SK-N-SH (cell line): ENCODE measurements at regions not wholly inside any gene's neighbourhood (a gene's known extent, or its start where the extent isn't known, plus 50 kb on each side); places are given as distances from the start of the nearest gene placed in this dataset.

Experiments used
- CTCF ChIA-PET: fragments of 300-600, 350-600 bp; formaldehyde crosslinking; extraction: SDS; loops from one replicate; lab custom pipeline; 2021; lab: Yijun Ruan, JAX
- POLR2A ChIA-PET: fragments of 350-600 bp; sonication (Branson Sonifier 250); formaldehyde crosslinking; extraction: SDS; loops from one replicate; lab custom pipeline; 2020; ENCODE audit warnings: antibody characterized with exemption, inconsistent platforms; lab: Yijun Ruan, JAX
- DNase-seq: peaks from one replicate; pipeline ENCODE4 v3.0.0; 2012
- H2AFZ ChIP-seq: fragments of 200-600 bp; sonication (generic); 2 replicates; pipeline ENCODE4 v1.8.1; 2016; ENCODE audit warnings: antibody characterized with exemption, mild to moderate bottlenecking, low read depth
- H3F3A ChIP-seq: fragments of 200-600 bp; sonication (generic); replicated peaks from 2 replicates; pipeline ENCODE3; 2016; ENCODE audit warnings: antibody characterized with exemption, mild to moderate bottlenecking; ENCODE audit not compliant: insufficient read depth
- H3K27ac ChIP-seq, 2 experiments: fragments of 200-500 bp in 1 of 2; fragments of 200-600 bp in 1 of 2; sonication (Bioruptor generic) in 1 of 2; sonication (generic), shearing (Covaris generic) in 1 of 2; 2 replicates each; pipeline versions ENCODE4 v1.5.1 to v1.6.1; 2014 to 2016; ENCODE audit warnings: low read depth in 2 of 2, inconsistent platforms in 1 of 2, low read length in 1 of 2, mild to moderate bottlenecking in 1 of 2, mixed read lengths in 1 of 2
- H3K27me3 ChIP-seq: fragments of 200-600 bp; sonication (generic), shearing (Covaris generic); 2 replicates; pipeline ENCODE4 v1.6.1; 2016; ENCODE audit warnings: mixed run types; ENCODE audit not compliant: insufficient read depth
- H3K36me3 ChIP-seq, 2 experiments: fragments of 200-500 bp in 1 of 2; fragments of 200-600 bp in 1 of 2; sonication (Bioruptor generic) in 1 of 2; sonication (generic) in 1 of 2; replicated peaks in 1 of 2; 2 replicates each; pipeline versions ENCODE3 to v1.5.1; 2014 to 2016; ENCODE audit warnings: low read length in 1 of 2, mild to moderate bottlenecking in 1 of 2; ENCODE audit not compliant: insufficient read depth in 2 of 2, control insufficient read depth in 1 of 2
- H3K4me1 ChIP-seq, 2 experiments: fragments of 200-500 bp in 1 of 2; fragments of 200-600 bp in 1 of 2; sonication (Bioruptor generic) in 1 of 2; sonication (generic), shearing (Covaris generic) in 1 of 2; 2 replicates each; pipeline versions ENCODE4 v1.5.1 to v1.6.1; 2014 to 2016; ENCODE audit warnings: low read depth in 1 of 2, low read length in 1 of 2, mixed run types in 1 of 2; ENCODE audit not compliant: insufficient read depth in 2 of 2, control insufficient read depth in 1 of 2
- H3K4me2 ChIP-seq: fragments of 200-600 bp; sonication (generic), shearing (Covaris generic); 2 replicates; pipeline ENCODE4 v1.6.1; 2017; ENCODE audit warnings: mixed run types
- H3K4me3 ChIP-seq, 2 experiments: fragments of 200-500 bp in 1 of 2; fragments of 200-600 bp in 1 of 2; sonication (Bioruptor generic) in 1 of 2; sonication (generic), shearing (Covaris generic) in 1 of 2; 2 replicates each; pipeline versions ENCODE4 v1.5.1 to v1.8.1; 2014 to 2016; ENCODE audit warnings: low read depth in 2 of 2, inconsistent platforms in 1 of 2, low read length in 1 of 2, mild to moderate bottlenecking in 1 of 2, mixed read lengths in 1 of 2, moderate library complexity in 1 of 2
- H3K79me2 ChIP-seq: fragments of 200-600 bp; sonication (generic); 2 replicates; pipeline ENCODE4 v1.8.1; 2017; ENCODE audit warnings: mild to moderate bottlenecking; ENCODE audit not compliant: insufficient read depth
- H3K9ac ChIP-seq: fragments of 200-600 bp; sonication (generic); 2 replicates; pipeline ENCODE4 v1.6.1; 2017; ENCODE audit warnings: mixed run types
- H3K9me2 ChIP-seq: fragments of 200-600 bp; sonication (generic); 2 replicates; pipeline ENCODE4 v1.6.1; 2017; ENCODE audit warnings: mixed run types
- H3K9me3 ChIP-seq: fragments of 200-600 bp; sonication (generic); 2 replicates; pipeline ENCODE4 v1.6.1; 2017; ENCODE audit warnings: mixed run types, mild to moderate bottlenecking, moderate library complexity
- H4K20me1 ChIP-seq: fragments of 200-600 bp; sonication (generic); 2 replicates; pipeline ENCODE4 v1.6.1; 2017; ENCODE audit warnings: mild to moderate bottlenecking, mixed run types; ENCODE audit not compliant: insufficient read depth
- ELF1 ChIP-seq: IDR thresholded peaks from 2 replicates; pipeline ENCODE4 v1.4.0; 2012
- EP300 ChIP-seq, 2 experiments: IDR thresholded peaks; 2 replicates each; pipeline versions ENCODE4 v1.4.0 to v1.6.1; 2012; ENCODE audit warnings: borderline replicate concordance in 1 of 2, low read depth in 1 of 2, low read length in 1 of 2
- EZH2phosphoT487 ChIP-seq: fragments of 200-600 bp; sonication (generic); IDR thresholded peaks from 2 replicates; pipeline ENCODE4 v1.6.1; 2017; ENCODE audit warnings: low read depth, mixed run types, mild to moderate bottlenecking, antibody characterized with exemption, moderate library complexity, borderline replicate concordance
- FOSL2 ChIP-seq: IDR thresholded peaks from 2 replicates; pipeline ENCODE4 v1.4.0; 2012; ENCODE audit warnings: low read depth, mild to moderate bottlenecking, moderate library complexity, borderline replicate concordance
- FOXJ3 ChIP-seq: sonication (generic); formaldehyde crosslinking; IDR thresholded peaks from 2 replicates; pipeline ENCODE4 v1.5.1; 2020; ENCODE audit warnings: mild to moderate bottlenecking, missing genetic modification reagents
- FOXM1 ChIP-seq: IDR thresholded peaks from 2 replicates; pipeline ENCODE4 v1.4.0; 2012; ENCODE audit warnings: low read depth, mild to moderate bottlenecking
- GABPA ChIP-seq: IDR thresholded peaks from 2 replicates; pipeline ENCODE4 v1.4.0; 2012; ENCODE audit warnings: low read depth, mild to moderate bottlenecking
- GATA2 ChIP-seq: sonication (generic); formaldehyde crosslinking; IDR thresholded peaks from 2 replicates; pipeline ENCODE4 v1.5.0; 2020; ENCODE audit warnings: mild to moderate bottlenecking, missing genetic modification reagents
- JUND ChIP-seq: IDR thresholded peaks from 2 replicates; pipeline ENCODE4 v1.4.0; 2012
- MEF2A ChIP-seq: IDR thresholded peaks from 2 replicates; pipeline ENCODE4 v1.4.0; 2012; ENCODE audit warnings: low read depth, borderline replicate concordance
- MXI1 ChIP-seq: IDR thresholded peaks from 2 replicates; pipeline ENCODE4 v1.6.1; 2012; ENCODE audit warnings: mild to moderate bottlenecking, low read depth, low read length, improper control_type of control experiment
- NFIC ChIP-seq: IDR thresholded peaks from 2 replicates; pipeline ENCODE4 v1.4.0; 2012; ENCODE audit warnings: borderline replicate concordance
- RAD21 ChIP-seq: IDR thresholded peaks from 2 replicates; pipeline ENCODE4 v1.6.1; 2012; ENCODE audit warnings: mild to moderate bottlenecking, low read length
- RCOR1 ChIP-seq: fragments of 150-350 bp; IDR thresholded peaks from 2 replicates; pipeline ENCODE4 v1.6.1; 2017; ENCODE audit warnings: antibody characterized with exemption, low read length
- RFX5 ChIP-seq: IDR thresholded peaks from 2 replicates; pipeline ENCODE4 v1.6.1; 2012; ENCODE audit warnings: mild to moderate bottlenecking, improper control_type of control experiment, low read length
- RXRA ChIP-seq: IDR thresholded peaks from 2 replicates; pipeline ENCODE4 v1.4.0; 2012; ENCODE audit warnings: low read depth, mild to moderate bottlenecking, borderline replicate concordance
- SIN3A ChIP-seq: IDR thresholded peaks from 2 replicates; pipeline ENCODE4 v1.6.1; 2012; ENCODE audit warnings: low read depth, mild to moderate bottlenecking, low read length, moderate library complexity, borderline replicate concordance
- TCF12 ChIP-seq: IDR thresholded peaks from 2 replicates; pipeline ENCODE4 v1.4.0; 2012
- TEAD4 ChIP-seq: IDR thresholded peaks from 2 replicates; pipeline ENCODE4 v1.4.0; 2012; ENCODE audit warnings: mild to moderate bottlenecking, borderline replicate concordance; ENCODE audit not compliant: insufficient read depth
- WGBS: methylation state at CpG from one replicate; pipeline ENCODE4 v1.1.6; 2017; ENCODE audit warnings: low lambda C conversion rate; 5-methylcytosine and 5-hydroxymethylcytosine counted together
- TF ChIP-seq, protein P1 (sequence below): IDR thresholded peaks from 2 replicates; pipeline ENCODE4 v1.4.0; 2012; ENCODE audit warnings: low read depth, borderline replicate concordance
- TF ChIP-seq, protein P2 (sequence below): IDR thresholded peaks from 2 replicates; pipeline ENCODE4; 2012
- TF ChIP-seq, protein P3 (sequence below): fragments of 150-350 bp; IDR thresholded peaks from 2 replicates; pipeline ENCODE4 v1.6.1; 2017; ENCODE audit warnings: antibody characterized with exemption, low read length, low read depth, borderline replicate concordance
- TF ChIP-seq, protein P4 (sequence below): fragments of 200-600 bp; sonication (generic); IDR thresholded peaks from 2 replicates; pipeline ENCODE4 v1.6.1; 2017; ENCODE audit warnings: antibody characterized with exemption, mild to moderate bottlenecking, moderate library complexity
- TF ChIP-seq, protein P5 (sequence below): fragments of 150-350 bp; IDR thresholded peaks from 2 replicates; pipeline ENCODE4 v1.6.1; 2016; ENCODE audit warnings: mild to moderate bottlenecking, low read depth, low read length

DNA sequence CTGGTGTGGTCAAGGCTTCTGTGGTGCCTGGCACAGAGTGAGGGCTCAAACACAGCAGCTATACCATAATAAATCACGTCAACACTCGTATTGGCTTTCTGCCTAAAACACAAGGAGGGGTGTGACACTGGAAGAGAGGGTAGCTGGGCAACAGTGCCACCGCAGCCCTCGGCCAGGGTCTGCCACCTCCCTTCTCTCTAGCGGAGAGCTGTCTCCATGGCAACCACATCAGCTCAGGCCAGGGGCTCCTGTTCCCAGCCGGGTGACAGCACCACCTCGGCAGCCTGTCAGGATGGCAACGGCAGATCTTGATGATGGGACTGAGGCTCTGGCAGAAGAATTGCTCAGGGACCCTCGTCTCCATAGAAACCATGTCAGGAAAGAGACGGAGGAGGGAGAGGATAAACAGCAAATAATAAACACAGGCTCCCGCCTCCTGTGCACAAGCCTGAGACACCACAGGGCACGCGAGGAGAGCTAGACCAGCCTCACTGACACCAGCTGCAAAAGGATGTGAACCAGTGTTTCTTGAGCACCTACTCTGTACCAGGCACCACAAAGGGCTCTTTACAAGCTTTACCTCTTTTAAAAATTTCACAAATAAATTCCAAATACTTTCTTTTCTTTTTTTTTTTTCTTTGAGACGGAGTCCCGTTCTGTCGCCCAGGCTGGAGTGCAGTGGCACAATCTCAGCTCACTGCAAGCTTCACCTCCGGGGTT, 50.4 kb upstream of the TLDC2 start:
- Histone ChIP-seq H3F3A (peaks cover 5% of the 10 kb centered on the region), H3K36me3 (peaks cover 22 to 32% of the 10 kb centered on the region in 2 experiments), H3K79me2 (peaks cover 44% of the 10 kb centered on the region), H3K27ac (peak overlapping the region in 1 of 2 experiments; percentile 36; a peak in 2 of 4 replicates), H3K9ac (no peak overlapping the region), H2AFZ (no peak overlapping the region), H4K20me1 (no peaks in the 10 kb centered on the region), H3K4me2 (no peak overlapping the region), H3K4me3 (no peak overlapping the region), H3K27me3 (no peaks in the 10 kb centered on the region), H3K9me2 (no peaks in the 10 kb centered on the region), H3K9me3 (no peaks in the 10 kb centered on the region), H3K4me1 (peaks cover 0 to 10% of the 10 kb centered on the region in 2 experiments; a peak in 1 of 4 replicates)
- DNase-seq = peak; percentile 96
- WGBS = 72% methylated on average over 16 of the region's 17 CpGs
- ChIA-PET CTCF (interaction anchor here (1.1 to 2.0 kb wide), 5 partner anchors 17 to 51 kb away, joined by 3 to 7 read pairs (median 5); partner anchors contain the start of gene DSN1), POLR2A (interaction anchor here (0.7 to 2.2 kb wide), 2 partner anchors 9 to 52 kb away, joined by 5 to 7 read pairs; partner anchors contain the start of gene DSN1)
- TF ChIP-seq FOSL2 = no peak
- TF ChIP-seq NFIC = no peak
- TF ChIP-seq MXI1 = peak; percentile 88
- TF ChIP-seq, protein P1, sequence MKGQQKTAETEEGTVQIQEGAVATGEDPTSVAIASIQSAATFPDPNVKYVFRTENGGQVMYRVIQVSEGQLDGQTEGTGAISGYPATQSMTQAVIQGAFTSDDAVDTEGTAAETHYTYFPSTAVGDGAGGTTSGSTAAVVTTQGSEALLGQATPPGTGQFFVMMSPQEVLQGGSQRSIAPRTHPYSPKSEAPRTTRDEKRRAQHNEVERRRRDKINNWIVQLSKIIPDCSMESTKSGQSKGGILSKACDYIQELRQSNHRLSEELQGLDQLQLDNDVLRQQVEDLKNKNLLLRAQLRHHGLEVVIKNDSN = no peak
- TF ChIP-seq EZH2phosphoT487 = no peak
- no peak for TF ChIP-seq GABPA
- no peak for TF ChIP-seq SIN3A
- peak; percentile 5; the same call in 1 of the 2 replicates for TF ChIP-seq RFX5
- peak; percentile 52; the same call in 1 of the 2 replicates for TF ChIP-seq GATA2 (CRISPR knock-in tag)
- no peak for TF ChIP-seq ELF1
- no peak for TF ChIP-seq EP300 (IDR thresholded peaks at IDR 0.05; ENCODE audit: borderline replicate concordance in 1 of 2, low read depth in 1 of 2, low read length in 1 of 2)
- TF ChIP-seq FOXJ3 = peak; percentile 73; the same call in 1 of the 2 replicates
- no peak for TF ChIP-seq TCF12
- TF ChIP-seq, protein P2, sequence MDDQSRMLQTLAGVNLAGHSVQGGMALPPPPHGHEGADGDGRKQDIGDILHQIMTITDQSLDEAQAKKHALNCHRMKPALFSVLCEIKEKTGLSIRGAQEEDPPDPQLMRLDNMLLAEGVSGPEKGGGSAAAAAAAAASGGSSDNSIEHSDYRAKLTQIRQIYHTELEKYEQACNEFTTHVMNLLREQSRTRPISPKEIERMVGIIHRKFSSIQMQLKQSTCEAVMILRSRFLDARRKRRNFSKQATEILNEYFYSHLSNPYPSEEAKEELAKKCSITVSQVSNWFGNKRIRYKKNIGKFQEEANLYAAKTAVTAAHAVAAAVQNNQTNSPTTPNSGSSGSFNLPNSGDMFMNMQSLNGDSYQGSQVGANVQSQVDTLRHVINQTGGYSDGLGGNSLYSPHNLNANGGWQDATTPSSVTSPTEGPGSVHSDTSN = no peak
- no peak for TF ChIP-seq JUND
- TF ChIP-seq RCOR1 = peak; percentile 34; the same call in 1 of the 2 replicates
- no peak for TF ChIP-seq FOXM1
- TF ChIP-seq, protein P3, sequence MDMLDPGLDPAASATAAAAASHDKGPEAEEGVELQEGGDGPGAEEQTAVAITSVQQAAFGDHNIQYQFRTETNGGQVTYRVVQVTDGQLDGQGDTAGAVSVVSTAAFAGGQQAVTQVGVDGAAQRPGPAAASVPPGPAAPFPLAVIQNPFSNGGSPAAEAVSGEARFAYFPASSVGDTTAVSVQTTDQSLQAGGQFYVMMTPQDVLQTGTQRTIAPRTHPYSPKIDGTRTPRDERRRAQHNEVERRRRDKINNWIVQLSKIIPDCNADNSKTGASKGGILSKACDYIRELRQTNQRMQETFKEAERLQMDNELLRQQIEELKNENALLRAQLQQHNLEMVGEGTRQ = no peak
- no peak for TF ChIP-seq RAD21
- no peak for TF ChIP-seq MEF2A
- TF ChIP-seq RXRA = no peak
- TF ChIP-seq, protein P4, sequence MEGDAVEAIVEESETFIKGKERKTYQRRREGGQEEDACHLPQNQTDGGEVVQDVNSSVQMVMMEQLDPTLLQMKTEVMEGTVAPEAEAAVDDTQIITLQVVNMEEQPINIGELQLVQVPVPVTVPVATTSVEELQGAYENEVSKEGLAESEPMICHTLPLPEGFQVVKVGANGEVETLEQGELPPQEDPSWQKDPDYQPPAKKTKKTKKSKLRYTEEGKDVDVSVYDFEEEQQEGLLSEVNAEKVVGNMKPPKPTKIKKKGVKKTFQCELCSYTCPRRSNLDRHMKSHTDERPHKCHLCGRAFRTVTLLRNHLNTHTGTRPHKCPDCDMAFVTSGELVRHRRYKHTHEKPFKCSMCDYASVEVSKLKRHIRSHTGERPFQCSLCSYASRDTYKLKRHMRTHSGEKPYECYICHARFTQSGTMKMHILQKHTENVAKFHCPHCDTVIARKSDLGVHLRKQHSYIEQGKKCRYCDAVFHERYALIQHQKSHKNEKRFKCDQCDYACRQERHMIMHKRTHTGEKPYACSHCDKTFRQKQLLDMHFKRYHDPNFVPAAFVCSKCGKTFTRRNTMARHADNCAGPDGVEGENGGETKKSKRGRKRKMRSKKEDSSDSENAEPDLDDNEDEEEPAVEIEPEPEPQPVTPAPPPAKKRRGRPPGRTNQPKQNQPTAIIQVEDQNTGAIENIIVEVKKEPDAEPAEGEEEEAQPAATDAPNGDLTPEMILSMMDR = no peak
- TF ChIP-seq, protein P5, sequence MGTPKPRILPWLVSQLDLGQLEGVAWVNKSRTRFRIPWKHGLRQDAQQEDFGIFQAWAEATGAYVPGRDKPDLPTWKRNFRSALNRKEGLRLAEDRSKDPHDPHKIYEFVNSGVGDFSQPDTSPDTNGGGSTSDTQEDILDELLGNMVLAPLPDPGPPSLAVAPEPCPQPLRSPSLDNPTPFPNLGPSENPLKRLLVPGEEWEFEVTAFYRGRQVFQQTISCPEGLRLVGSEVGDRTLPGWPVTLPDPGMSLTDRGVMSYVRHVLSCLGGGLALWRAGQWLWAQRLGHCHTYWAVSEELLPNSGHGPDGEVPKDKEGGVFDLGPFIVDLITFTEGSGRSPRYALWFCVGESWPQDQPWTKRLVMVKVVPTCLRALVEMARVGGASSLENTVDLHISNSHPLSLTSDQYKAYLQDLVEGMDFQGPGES = no peak
- no peak for TF ChIP-seq TEAD4
